ENCODE measurements at regions not wholly inside any gene's neighbourhood (a gene's known extent, or its start where the extent isn't known, plus 50 kb on each side); places are given as distances from the start of the nearest gene placed in this dataset.

GRCh38 chr9:85249313-85249621 is 492.5 kb downstream of the AGTPBP1 start:
- FAIRE-seq, result no peak

DNA sequence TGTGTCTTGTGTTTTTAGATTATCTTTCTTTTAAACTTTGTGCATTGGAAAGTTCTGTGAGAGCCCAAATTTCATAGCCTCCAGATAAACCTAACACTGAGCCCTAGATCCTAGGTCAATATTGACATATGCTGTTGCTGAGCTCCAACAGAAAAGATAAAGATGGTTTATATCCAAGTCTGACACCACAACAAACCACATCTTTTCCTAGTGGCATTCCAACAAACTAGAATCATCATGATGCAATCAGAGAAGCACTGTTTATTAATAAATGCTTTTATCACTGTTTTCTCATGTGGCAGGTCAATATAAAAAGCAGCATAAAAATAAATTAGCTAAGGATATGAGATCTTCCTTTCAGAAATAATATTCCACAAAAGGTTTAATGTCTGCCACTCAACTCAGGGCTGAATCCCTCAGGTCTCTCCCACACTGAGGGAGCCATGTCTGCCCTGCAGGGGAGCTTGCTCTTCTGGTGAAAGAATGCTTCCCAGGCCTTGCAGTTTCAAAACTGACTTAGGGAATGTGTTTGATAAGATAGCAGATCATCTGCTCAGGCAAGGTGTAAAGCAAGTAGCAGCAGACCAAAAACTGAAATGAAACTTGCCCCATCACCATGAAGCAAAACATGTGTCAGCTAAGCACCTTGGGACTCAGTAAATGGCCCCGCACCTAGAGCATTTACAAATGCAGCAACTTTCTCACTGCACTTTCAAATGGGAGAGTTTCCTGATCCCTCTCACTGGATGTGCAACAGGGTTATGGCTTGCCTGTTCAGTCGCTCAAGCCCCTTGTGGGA is 493.0 kb downstream of the AGTPBP1 start:
- FAIRE-seq, result no peak

- FAIRE-seq, result peak; percentile 49
These were observed 495.2 kb downstream of the AGTPBP1 start for GRCh38 chr9:85246541-85246940.

- FAIRE-seq, result no peak
These were observed 496.9 kb downstream of the AGTPBP1 start for GRCh38 chr9:85244856-85245255.

DNA sequence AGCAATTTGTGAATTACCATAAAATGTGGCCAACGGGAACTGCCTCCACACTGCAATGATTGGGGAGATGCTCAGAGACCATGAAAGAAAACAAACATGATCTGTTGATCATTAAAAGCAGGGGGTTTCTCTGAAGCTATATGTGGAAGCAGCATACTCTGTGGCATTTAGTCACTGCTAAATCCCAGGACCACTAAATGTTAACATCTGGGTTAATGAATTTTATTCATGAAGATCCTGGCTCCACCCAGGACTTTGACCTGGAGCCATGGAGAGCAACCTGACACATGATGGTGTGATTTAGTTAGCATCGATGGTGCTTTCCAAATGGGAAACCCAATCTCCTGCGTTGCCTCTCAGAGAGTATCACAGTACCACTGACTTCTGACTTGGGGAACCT is 497.8 kb downstream of the AGTPBP1 start:
- no peak for FAIRE-seq

DNA sequence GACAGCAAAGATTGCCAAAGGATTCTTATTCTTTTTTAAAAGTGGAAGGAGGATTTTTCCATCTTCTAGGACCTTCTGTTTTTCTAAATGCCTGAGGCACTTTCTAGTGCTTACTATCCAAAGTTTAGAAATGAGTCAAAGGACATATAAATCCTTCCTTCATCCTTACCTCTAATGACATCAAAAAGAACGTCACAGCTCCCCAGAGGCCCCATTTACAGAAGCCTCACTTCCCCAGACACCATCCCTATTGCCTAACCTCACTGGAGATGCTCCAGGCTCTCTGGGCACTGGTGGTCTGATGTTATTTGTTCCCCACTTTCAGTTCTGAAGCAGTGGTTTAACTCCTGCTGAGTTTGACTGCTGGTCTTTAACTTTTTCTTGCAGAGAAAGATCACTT is 504.3 kb downstream of the AGTPBP1 start:
- no peak for FAIRE-seq

- no peak for FAIRE-seq
These were observed 511.7 kb downstream of the AGTPBP1 start for GRCh38 chr9:85230081-85230480.

GRCh38 chr9:85228111-85228855 is 513.5 kb downstream of the AGTPBP1 start:
- FAIRE-seq, result no peak

DNA sequence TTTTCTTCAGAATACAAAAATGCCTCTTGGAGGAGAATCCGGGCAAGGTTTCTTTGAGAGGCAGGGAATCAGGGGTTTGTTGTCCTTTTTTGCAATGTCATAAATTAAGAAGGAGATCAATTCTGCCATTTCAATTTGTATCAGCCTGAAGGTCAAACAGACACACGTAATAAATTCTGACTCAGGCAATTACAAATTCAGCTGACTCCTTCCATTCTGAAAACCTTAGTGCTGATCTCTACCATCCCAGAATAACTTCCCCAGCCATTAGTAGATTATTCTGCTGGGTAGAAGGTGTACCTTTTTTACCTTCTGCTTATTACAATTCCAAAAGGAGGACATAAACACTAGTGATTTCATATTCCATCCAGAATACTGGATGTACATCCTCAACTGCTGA is 516.6 kb downstream of the AGTPBP1 start:
- no peak for FAIRE-seq

- no peak for FAIRE-seq
These were observed 517.0 kb downstream of the AGTPBP1 start for GRCh38 chr9:85224729-85225128.

DNA sequence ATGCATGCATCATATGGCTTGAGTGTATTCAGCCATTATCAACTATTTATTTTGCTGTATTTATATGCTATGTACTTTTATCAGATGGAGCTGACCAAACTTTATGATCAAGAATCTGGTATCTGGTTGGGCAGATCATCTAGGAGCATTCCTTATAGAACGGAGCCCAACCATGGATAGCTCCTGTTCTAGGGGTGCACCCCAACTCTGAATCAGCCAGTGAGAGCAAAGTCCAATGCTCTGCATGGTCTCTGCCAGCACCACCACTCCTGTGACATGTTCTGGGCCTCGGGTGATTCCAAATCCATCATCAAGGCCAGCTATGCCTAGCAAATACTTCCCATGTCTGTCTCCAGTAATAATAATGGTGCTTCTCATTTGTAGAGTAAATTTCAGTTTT is 517.5 kb downstream of the AGTPBP1 start:
- FAIRE-seq, result no peak

DNA sequence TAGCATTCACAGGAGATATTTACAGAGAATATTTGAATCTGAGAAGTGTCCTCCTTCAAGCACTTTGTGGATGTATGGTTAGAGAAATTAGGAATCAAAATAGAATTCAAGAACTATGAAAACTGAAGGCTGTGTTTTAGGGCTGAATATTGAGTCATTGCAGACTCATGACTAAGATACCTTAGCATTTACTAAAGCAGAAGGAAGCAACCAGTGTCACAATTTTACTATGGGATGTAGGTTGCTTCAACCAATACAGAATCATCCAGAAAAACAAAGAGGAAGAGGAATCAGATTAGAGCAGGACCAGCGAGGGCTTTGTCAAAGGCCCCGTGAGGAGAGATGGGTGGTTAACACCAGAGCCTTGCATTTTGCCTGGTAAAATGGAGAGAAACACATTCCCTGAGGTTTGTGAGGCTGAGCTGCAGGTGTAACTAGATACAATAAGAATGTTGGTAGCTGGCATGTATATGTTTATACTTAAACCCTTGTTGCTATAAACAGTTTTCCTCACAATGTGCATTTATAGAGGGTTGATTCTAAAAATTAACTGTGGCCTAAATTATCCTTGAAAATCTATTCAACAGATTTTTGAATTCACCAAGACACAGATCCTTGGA is 518.1 kb downstream of the AGTPBP1 start:
- no peak for FAIRE-seq

GRCh38 chr9:85216601-85217000 is 525.2 kb downstream of the AGTPBP1 start:
- no peak for FAIRE-seq

DNA sequence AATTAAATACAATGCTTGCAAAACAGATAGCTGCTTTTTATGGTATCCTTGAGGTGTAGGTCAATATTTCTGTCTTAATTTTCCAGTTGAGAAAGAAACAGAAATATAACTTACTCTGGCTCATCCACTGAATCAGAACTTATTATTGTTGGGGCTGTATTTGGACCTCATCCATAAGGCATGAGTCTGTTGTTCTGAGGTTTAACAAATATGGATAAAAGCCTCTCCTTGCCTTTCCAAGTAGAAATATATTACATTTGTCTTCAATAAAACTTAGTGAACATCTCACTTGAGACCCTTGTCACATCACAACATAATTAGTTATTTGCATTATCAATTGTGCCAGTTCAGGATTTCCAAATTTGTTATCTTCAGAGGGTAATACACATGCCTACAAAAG is 525.8 kb downstream of the AGTPBP1 start:
- no peak for FAIRE-seq

DNA sequence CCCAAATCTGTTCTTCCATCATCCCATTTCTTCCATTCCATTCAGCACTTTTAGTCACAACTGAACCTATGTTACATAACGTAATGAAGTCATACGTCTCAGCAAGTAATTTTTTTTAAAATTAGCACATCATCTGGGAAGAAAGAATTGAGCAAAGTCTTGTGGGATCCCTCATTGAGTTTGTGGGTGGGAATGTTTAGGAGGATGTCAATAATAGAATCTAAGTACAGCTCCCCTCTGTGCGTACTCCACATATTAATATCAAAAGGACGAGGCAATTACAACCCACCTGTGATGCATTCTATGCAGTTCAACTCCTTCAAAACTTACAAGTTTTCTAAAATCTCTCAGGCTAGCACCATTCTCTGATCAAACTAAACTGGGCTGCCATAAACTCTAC is 526.3 kb downstream of the AGTPBP1 start:
- FAIRE-seq, result no peak

- no peak for FAIRE-seq
These were observed 527.8 kb downstream of the AGTPBP1 start for GRCh38 chr9:85213650-85214607.

DNA sequence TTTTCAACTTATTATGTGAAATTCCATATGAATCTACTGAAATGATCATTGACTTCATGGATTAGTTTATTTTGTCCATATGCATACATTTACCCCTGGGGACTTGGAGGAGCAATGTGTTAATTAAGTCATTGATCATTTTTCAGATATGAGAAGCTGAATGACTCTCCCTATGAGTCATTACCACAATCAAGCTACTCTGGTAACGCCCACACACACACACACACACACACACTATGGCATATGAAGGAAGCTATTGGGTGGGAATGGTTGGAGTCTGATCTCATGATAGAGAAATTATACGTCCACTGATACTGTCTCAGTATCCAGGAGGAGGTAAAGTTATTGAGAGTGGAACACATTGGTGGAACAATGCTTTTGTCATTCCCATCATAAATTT is 528.9 kb downstream of the AGTPBP1 start:
- no peak for FAIRE-seq

- peak; percentile 36 for FAIRE-seq
These were observed 529.5 kb downstream of the AGTPBP1 start for GRCh38 chr9:85212209-85212608.

- FAIRE-seq, result no peak
These were observed 533.1 kb downstream of the AGTPBP1 start for GRCh38 chr9:85208666-85209065.

- no peak for FAIRE-seq
These were observed 534.6 kb downstream of the NTRK2 start for GRCh38 chr9:85204176-85204575.

GRCh38 chr9:85202596-85202995 is 533.1 kb downstream of the NTRK2 start:
- no peak for FAIRE-seq

GRCh38 chr9:85200726-85201404 is 531.3 kb downstream of the NTRK2 start:
- no peak for FAIRE-seq
